ENCODE measurements at regions not wholly inside any gene's neighbourhood (a gene's known extent, or its start where the extent isn't known, plus 50 kb on each side); places are given as distances from the start of the nearest gene placed in this dataset.

- TF ChIP-seq, protein P1, sequence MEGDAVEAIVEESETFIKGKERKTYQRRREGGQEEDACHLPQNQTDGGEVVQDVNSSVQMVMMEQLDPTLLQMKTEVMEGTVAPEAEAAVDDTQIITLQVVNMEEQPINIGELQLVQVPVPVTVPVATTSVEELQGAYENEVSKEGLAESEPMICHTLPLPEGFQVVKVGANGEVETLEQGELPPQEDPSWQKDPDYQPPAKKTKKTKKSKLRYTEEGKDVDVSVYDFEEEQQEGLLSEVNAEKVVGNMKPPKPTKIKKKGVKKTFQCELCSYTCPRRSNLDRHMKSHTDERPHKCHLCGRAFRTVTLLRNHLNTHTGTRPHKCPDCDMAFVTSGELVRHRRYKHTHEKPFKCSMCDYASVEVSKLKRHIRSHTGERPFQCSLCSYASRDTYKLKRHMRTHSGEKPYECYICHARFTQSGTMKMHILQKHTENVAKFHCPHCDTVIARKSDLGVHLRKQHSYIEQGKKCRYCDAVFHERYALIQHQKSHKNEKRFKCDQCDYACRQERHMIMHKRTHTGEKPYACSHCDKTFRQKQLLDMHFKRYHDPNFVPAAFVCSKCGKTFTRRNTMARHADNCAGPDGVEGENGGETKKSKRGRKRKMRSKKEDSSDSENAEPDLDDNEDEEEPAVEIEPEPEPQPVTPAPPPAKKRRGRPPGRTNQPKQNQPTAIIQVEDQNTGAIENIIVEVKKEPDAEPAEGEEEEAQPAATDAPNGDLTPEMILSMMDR (conservative IDR thresholded peaks at IDR 0.05): no peak
- TF ChIP-seq ZFX (IDR thresholded peaks at IDR 0.05): no peak
These were observed 937.8 kb upstream of the MANEA start for GRCh38 chr6:94639564-94639963.
